ENCODE measurements at regions not wholly inside any gene's neighbourhood (a gene's known extent, or its start where the extent isn't known, plus 50 kb on each side); places are given as distances from the start of the nearest gene placed in this dataset.

DNA sequence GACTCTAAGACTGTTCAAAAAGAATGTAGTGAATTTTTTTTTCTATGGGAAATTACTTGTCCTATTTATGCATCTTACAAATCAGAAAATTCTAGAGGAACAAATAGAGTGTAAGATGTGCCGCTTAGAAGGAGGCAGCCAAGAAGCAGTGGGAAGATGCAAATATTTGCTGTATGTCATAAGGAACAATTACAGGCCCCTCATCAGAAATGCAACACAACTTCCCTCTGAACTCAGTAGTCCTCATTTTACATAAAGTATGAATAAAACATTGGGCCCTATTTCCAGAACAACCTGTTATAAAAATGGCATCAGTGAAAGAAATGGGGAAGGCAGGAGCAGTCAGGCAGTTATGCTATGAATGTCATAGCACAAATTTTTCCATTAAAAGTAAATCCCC is 50.7 kb upstream of the SCG2 start:
- TF ChIP-seq CTCF (IDR thresholded peaks at IDR 0.05) = no peak
- no peak for TF ChIP-seq POLR2A (IDR thresholded peaks at IDR 0.05)

All from vagina (tissue), 2 donors.